GM12873 (cell line): ENCODE measurements at regions not wholly inside any gene's neighbourhood (a gene's known extent, or its start where the extent isn't known, plus 50 kb on each side); places are given as distances from the start of the nearest gene placed in this dataset.

Experiments used
- TF ChIP-seq, protein P1 (sequence below): IDR thresholded peaks from 2 replicates; pipeline ENCODE4 v1.5.1; 2012; ENCODE audit warnings: low read depth, mild to moderate bottlenecking, moderate library complexity, low read length, control low read depth; ENCODE audit not compliant: insufficient read depth; ENCODE audit errors: missing control alignments

DNA sequence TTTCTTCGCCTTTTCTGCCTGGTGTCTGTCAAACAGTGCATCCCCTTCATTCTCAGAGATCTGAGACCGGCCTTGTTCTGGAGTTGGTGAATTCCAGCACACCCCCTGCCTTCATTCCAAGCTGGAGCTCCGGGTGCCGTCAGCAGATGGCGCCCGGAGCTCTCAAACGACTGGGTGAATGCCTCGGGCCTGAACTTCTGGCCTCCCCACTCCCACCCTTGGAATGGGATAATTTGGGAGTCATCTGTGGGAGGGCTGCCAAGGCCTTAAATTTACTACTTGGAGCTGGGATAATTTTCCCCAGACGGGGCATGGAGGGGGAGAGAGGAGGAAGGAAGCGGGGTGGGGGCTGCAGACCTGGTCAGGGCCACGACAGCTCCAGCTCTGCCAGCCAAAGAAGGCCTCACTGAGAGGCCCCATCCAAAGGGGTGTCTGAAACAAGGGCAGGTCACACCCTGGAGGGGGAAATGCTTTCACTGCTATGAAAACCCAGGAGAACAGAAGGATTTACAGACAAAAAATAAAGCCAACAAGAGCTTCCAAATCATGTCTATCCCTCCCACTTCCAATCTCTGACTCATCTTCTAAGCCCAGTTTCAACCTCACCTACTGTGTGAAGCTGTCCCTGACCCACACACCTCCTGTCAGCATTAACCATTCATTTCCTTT, 187.9 kb downstream of the OPA1 start:
- TF ChIP-seq, protein P1, sequence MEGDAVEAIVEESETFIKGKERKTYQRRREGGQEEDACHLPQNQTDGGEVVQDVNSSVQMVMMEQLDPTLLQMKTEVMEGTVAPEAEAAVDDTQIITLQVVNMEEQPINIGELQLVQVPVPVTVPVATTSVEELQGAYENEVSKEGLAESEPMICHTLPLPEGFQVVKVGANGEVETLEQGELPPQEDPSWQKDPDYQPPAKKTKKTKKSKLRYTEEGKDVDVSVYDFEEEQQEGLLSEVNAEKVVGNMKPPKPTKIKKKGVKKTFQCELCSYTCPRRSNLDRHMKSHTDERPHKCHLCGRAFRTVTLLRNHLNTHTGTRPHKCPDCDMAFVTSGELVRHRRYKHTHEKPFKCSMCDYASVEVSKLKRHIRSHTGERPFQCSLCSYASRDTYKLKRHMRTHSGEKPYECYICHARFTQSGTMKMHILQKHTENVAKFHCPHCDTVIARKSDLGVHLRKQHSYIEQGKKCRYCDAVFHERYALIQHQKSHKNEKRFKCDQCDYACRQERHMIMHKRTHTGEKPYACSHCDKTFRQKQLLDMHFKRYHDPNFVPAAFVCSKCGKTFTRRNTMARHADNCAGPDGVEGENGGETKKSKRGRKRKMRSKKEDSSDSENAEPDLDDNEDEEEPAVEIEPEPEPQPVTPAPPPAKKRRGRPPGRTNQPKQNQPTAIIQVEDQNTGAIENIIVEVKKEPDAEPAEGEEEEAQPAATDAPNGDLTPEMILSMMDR, result peak; percentile 76

- TF ChIP-seq, protein P1, result no peak
Measured at GRCh38 chr3:193782276-193782647, 189.3 kb downstream of the OPA1 start.

- TF ChIP-seq, protein P1, result no peak
Measured at GRCh38 chr3:193782747-193783146, 189.7 kb downstream of the OPA1 start.

DNA sequence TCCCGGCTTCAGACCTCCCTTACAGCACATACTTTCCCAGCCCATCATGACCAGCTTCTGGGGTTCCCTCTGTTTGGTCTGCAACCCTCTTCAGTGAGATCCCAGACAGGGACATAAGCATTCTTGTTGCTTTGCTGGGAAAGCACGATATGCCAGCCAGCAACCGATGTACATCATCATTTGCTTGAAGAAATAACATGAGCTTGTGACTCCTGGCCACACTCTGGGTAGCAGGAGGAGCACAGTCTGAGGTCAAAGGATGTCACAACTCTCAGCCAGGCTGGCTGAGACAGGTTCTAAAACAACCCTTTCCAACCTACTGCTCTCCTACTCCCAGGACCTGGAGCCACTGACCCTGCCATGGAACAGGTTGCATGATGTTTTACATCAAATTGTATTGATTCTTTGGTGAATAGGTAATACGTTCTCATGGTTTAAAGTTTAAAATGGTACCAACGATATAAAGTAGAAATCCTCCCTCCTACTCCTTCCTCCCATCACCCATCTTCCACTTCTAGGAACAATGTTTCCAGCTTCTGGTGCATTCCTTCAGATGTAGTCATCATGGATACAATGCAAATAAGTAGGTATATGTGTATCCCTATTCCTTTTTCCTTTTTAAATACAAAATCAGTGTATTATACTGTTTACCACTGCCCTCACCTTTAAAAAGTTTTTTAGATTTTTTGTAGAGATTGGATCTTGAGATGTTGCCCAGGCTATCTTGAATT, 190.3 kb downstream of the OPA1 start:
- TF ChIP-seq, protein P1, result no peak

DNA sequence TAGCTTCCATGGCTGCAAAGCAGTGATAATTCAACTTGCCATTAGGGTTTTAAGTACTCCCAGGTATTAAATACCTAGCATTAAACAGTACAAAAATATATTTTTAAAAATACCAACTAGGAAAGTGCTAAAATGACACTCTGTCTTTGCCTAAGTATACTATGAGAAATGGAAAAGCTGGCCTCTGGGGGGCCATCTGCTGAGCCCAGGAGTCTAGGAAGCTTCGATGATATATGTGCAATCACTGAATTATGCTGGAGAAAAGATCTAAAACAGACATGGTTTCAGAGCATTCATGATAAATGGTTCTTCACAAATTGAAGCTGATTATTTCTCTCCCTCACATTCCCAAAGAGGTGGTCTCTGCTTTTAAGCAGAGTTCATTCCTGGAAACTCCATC, 191.8 kb downstream of the OPA1 start:
- TF ChIP-seq, protein P1, result no peak

DNA sequence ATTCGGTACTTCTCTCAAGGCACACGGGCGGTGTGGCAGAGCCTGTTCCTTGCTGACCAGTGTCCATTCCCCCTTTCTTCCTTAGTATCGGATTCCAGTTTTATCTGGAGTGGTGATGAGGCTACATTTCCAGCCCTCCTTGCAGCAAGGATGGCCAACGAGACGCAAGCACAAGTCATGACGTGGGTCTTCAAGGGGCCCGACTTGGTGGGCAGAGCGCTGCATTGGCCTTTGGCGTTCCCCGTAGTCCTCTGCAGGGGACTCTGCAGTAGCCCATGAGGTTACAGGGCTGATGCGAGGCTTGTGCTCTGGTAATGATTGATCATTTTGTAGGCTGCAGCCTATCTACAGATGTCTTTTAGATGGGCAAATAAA, 194.5 kb downstream of the OPA1 start:
- TF ChIP-seq, protein P1, result no peak

DNA sequence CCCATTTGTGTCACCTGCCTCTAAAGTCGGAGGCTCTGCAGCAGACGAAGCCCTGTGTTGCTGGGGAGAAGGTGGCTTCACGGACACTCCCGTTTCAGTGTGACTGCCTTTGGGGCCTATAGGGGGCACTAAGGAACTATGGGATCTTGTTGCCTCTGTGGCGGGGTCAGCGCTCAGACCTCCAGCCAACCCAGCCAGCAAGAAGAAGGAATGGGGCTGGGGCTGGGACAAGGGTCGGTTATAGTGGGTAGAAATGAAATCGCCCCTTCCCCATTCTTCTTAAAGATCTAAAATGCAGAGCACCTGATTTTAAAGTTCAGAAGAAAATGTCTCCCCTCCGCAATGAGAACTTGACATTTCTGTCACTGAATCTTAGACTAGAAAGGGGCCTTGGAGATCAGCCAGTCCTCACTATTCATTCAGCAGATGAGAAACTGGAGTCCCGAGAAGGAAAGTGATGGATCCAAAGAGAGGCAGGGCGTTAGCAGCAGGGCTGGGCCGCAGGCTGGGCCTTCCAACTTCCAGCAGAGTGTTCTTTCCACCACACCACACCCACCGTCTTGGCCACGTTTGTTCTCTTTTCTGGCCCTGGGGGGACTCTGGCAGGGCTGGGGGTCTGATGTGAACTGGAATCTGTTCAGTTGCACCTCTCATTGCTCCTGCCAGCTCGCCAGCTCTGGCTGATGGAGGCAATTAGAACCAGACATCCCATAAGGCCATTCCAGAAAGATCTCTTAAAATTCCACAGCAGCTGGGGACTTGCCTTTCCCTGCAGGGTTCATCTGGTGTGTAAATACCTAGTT, 195.4 kb downstream of the OPA1 start:
- TF ChIP-seq, protein P1, result peak; percentile 89
